ENCODE measurements at regions not wholly inside any gene's neighbourhood (a gene's known extent, or its start where the extent isn't known, plus 50 kb on each side); places are given as distances from the start of the nearest gene placed in this dataset.
A peak's percentile ranks its signal among the peaks of the same experiment; 100 is the strongest.
"Not testable (repeated sequence)": the region's sequence is repeated elsewhere in the genome, so short reads cannot be mapped to it uniquely, and the experiment has no call there.

- no peak for DNase-seq (ENCODE audit: low read depth in 3 of 3)
These were observed 86.6 kb downstream of the C5orf15 start for GRCh38 chr5:133881576-133882388.

DNA sequence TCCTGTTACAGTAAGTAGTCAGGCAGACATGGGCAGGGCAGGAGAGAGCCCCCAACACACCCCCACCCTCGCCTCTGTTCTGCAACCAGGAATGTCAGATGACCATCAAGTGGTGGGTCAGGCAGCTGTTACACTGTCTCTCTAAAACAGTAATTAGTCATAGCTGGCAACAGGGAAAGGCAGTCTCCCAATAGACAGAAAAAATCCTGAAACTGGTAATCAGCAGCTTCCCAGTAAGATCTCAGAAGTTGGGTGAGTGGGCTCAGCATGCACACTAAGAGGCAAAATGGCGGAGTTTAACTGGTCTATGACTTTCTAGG is 90.2 kb downstream of the C5orf15 start:
- no peak for DNase-seq (ENCODE audit: low read depth in 3 of 3)

GRCh38 chr5:133877351-133878235 is 90.8 kb downstream of the C5orf15 start:
- no peak for DNase-seq (ENCODE audit: low read depth in 3 of 3)

GRCh38 chr5:133876266-133876665 is 92.2 kb downstream of the C5orf15 start:
- no peak for DNase-seq (ENCODE audit: low read depth in 3 of 3)

DNA sequence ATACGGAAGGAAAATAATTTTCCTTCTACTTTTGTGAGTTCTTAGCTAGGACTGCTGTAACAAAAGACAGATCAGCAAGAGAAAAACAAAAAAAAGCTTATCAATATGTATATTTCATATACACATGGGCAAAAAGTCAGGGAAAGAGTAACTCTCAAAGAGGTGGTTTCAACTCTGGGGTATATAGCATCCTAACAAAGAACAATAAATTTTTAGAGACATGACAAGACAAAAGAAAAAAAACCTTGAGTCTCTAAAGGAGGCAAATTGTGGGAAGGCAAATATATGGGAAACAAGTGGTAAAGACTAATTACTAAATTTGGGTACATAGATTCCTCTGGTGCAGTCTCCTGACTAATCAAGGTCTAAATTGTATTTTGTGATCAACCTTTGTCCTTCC is 93.2 kb downstream of the C5orf15 start:
- DNase-seq (ENCODE audit: low read depth in 3 of 3): no peak

DNA sequence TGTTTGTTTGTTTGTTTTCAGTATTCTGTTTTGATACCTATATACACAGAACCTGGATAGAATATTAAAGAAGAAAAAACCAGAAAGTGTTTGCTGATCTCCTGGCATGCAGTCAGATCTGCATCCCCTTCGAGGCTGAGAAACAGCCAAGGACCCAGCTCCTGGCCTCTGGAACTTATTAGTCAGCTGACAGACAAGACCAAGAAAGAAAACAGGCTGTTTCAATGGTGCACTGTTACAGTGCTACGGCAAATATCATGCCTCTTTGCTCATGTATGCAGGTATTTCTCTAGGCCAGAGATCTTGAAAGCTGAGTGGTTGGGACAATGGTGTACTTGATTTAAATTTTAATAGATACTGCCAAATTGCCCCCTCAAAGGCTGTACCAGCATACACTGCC is 95.0 kb downstream of the C5orf15 start:
- no peak for DNase-seq (ENCODE audit: low read depth in 3 of 3)

GRCh38 chr5:133870661-133871060 is 97.8 kb downstream of the C5orf15 start:
- no peak for DNase-seq (ENCODE audit: low read depth in 3 of 3)

- DNase-seq (ENCODE audit: low read depth in 3 of 3): no peak
These were observed 98.7 kb downstream of the C5orf15 start for GRCh38 chr5:133869519-133870335.

GRCh38 chr5:133868946-133869518 is 99.4 kb downstream of the C5orf15 start:
- DNase-seq (ENCODE audit: low read depth in 3 of 3): peak; percentile 61 to 81 (median 64)

GRCh38 chr5:133867851-133868545 is 100.4 kb downstream of the C5orf15 start:
- DNase-seq (ENCODE audit: low read depth in 3 of 3): no peak

DNA sequence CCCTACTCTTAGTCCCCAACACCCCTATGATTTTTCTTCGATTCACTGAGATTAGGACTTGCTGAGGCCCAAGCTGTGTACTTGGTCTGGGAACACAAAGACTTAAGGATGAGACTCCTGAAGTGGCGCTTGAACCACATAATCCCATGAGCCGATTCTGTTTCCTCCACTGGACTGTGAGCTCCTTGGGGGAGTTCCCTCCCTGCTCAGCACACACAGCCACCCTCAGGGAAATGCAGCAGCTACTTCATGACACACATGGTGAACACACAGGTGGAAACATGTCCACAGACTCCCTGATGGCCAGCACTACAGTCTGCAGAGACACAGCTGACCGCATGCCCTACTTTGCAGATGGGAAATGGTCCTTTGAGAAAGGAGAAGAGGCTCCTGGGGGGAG is 101.1 kb downstream of the C5orf15 start:
- DNase-seq (ENCODE audit: low read depth in 3 of 3): no peak

GRCh38 chr5:133866903-133867245 is 101.6 kb downstream of the C5orf15 start:
- DNase-seq (ENCODE audit: low read depth in 3 of 3): no peak

- DNase-seq (ENCODE audit: low read depth in 3 of 3): no peak
These were observed 102.1 kb downstream of the C5orf15 start for GRCh38 chr5:133866160-133866902.

- DNase-seq (ENCODE audit: low read depth in 3 of 3): no peak
These were observed 103.3 kb downstream of the C5orf15 start for GRCh38 chr5:133865113-133865512.

DNA sequence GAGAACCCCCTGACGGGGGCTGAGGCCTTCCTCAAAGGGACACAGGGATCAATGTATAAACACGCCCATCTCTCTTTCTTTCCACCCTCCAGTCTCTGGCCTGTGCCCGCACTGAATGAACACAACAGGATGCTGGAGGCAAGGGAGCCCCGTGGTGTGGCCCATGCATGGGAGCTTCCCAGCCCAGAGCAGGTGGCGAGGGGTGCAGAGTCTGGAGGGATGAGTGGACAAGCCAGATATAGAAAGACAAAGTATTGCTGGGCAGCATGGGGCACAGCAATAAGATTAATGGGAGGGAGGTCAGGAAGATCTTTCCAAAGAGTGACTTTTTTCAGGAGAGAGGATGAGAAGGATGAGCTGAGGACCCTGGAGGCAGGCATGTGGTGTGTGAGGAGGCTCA is 103.7 kb downstream of the C5orf15 start:
- no peak for DNase-seq (ENCODE audit: low read depth in 3 of 3)

DNA sequence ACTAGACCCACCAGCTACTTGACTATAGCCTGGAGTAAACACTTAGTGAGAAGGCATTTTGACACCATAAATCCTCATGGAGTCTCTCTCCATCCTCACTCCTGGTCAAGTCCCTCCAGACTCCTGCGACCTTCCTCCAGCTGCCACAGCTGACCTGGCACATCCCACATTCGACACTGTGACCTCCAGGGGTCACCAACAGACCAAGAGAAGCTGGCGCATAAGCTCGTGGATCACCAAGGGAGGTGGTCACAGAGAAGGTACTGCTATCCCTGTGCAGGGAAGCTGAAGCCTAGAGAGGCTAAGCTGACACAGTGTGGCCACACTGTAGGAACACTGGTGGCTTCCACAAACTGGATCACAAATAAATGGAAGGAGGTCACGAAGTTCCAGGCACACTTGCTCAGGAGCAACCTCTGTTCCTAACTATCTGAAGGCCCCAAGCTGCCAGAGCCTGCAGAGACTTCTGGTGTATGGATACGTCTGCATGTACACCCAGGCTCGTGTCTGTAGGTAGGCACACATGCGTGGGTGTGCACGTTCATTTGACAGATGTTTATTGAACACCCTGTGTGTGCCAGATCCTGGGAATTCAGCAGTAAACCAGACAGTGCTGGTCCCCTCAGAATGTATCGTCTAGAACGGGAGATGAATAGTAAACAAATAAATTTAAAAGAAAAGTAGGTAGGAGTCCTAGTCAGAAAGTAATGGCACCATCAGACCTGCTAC is 104.4 kb downstream of the C5orf15 start:
- no peak for DNase-seq (ENCODE audit: low read depth in 3 of 3)

- DNase-seq (ENCODE audit: low read depth in 3 of 3): no peak
These were observed 107.2 kb downstream of the C5orf15 start for GRCh38 chr5:133861161-133861737.

DNA sequence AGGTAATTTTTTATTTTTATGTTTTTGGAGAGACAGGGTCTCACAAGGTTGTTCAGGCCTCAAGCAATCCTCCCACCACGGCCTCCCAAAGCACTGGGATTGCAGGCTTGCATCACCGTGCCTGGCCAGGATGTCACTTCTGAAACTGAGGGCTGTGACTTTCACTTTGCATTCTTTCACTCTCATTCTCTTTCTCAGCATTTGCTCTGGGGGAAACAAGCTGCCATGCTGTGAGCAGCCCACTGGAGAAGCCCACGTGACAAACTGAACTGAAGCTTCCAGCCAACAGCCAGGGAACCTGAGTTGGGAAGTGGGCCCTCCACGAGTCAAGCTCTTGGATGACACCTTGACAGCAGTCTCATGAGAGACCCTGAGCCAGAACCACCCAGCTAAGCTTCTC is 109.4 kb downstream of the C5orf15 start:
- DNase-seq (ENCODE audit: low read depth in 3 of 3): no peak

GRCh38 chr5:133857595-133858313 is 110.7 kb downstream of the C5orf15 start:
- not testable (repeated sequence) for DNase-seq (ENCODE audit: low read depth in 3 of 3)
